GM23338 (cell line): ENCODE measurements at regions not wholly inside any gene's neighbourhood (a gene's known extent, or its start where the extent isn't known, plus 50 kb on each side); places are given as distances from the start of the nearest gene placed in this dataset.

Experiments
- ATAC-seq: fragments of 200-7000 bp; cut with Tn5 transposase; 3 replicates; pipeline ENCODE4 v1.9.1; 2020
- DNase-seq: peaks from one replicate; pipeline ENCODE4 v3.0.0-alpha.2; 2015; ENCODE audit warnings: low spot score
- H2AFZ ChIP-seq: fragments of 200-600 bp; sonication (generic); 2 replicates; pipeline ENCODE4 v1.8.0; 2016; ENCODE audit warnings: antibody characterized with exemption, mild to moderate bottlenecking, moderate library complexity
- H3F3A ChIP-seq: fragments of 200-600 bp; sonication (generic); replicated peaks from 2 replicates; pipeline ENCODE4 v1.8.0; 2017; ENCODE audit warnings: antibody characterized with exemption, mixed run types, low read depth
- H3K27ac ChIP-seq: fragments of 200-600 bp; sonication (generic); 2 replicates; pipeline ENCODE4 v1.6.1; 2016; ENCODE audit warnings: low read depth
- H3K27me3 ChIP-seq: fragments of 200-600 bp; sonication (generic); 2 replicates; pipeline ENCODE4 v1.8.0; 2016; ENCODE audit warnings: mild to moderate bottlenecking, mixed run types, moderate library complexity; ENCODE audit not compliant: insufficient read depth
- H3K36me3 ChIP-seq: fragments of 200-600 bp; sonication (generic); 2 replicates; pipeline ENCODE4 v1.8.0; 2016; ENCODE audit warnings: mild to moderate bottlenecking; ENCODE audit not compliant: insufficient read depth
- H3K4me1 ChIP-seq: fragments of 200-600 bp; sonication (generic); 2 replicates; pipeline ENCODE4 v1.8.0; 2016; ENCODE audit warnings: mild to moderate bottlenecking, moderate library complexity; ENCODE audit not compliant: insufficient read depth
- H3K4me2 ChIP-seq: fragments of 200-600 bp; sonication (generic); 2 replicates; pipeline ENCODE4 v1.7.1; 2017; ENCODE audit warnings: mixed run types
- H3K4me3 ChIP-seq: fragments of 200-600 bp; sonication (generic); 2 replicates; pipeline ENCODE4 v1.6.1; 2016; ENCODE audit warnings: mixed run types
- H3K79me2 ChIP-seq: fragments of 200-600 bp; sonication (generic); replicated peaks from 2 replicates; pipeline ENCODE4 v1.8.0; 2017; ENCODE audit warnings: mild to moderate bottlenecking; ENCODE audit not compliant: insufficient read depth
- H3K9me2 ChIP-seq: fragments of 200-600 bp; sonication (generic); 2 replicates; pipeline ENCODE4 v1.8.0; 2017; ENCODE audit not compliant: insufficient read depth
- H4K20me1 ChIP-seq: fragments of 200-600 bp; sonication (generic); replicated peaks from 2 replicates; pipeline ENCODE4 v1.8.0; 2017; ENCODE audit warnings: mild to moderate bottlenecking; ENCODE audit not compliant: insufficient read depth
- H3K27ac Mint-ChIP-seq: 2 replicates; pipeline ENCODE4 v1.8.0; 2020; ENCODE audit warnings: inconsistent platforms, mild to moderate bottlenecking, moderate library complexity, mixed read lengths
- H3K27me3 Mint-ChIP-seq: 3 replicates; pipeline ENCODE4 v1.8.0; 2022; ENCODE audit warnings: low read depth, mild to moderate bottlenecking, moderate library complexity, mixed read lengths, inconsistent platforms; ENCODE audit not compliant: insufficient read depth, poor library complexity
- H3K36me3 Mint-ChIP-seq: 3 replicates; pipeline ENCODE4 v1.8.0; 2021; ENCODE audit warnings: low read depth, mild to moderate bottlenecking, inconsistent platforms, moderate library complexity, mixed read lengths
- H3K4me1 Mint-ChIP-seq: 3 replicates; pipeline ENCODE4 v1.8.0; 2020; ENCODE audit warnings: mild to moderate bottlenecking, inconsistent platforms, mixed read lengths
- H3K4me3 Mint-ChIP-seq: 3 replicates; pipeline ENCODE4 v1.8.0; 2021; ENCODE audit warnings: moderate library complexity, mild to moderate bottlenecking, inconsistent platforms, mixed read lengths
- H3K9me3 Mint-ChIP-seq: 3 replicates; pipeline ENCODE4 v1.8.0; 2020; ENCODE audit warnings: moderate library complexity, mild to moderate bottlenecking, inconsistent platforms, mixed read lengths
- CREB1 ChIP-seq: fragments of 250-450 bp; sonication (Bioruptor Pico); IDR thresholded peaks from 2 replicates; pipeline ENCODE4 v1.5.0; 2020; ENCODE audit warnings: low read depth, mild to moderate bottlenecking, moderate library complexity
- EZH2 ChIP-seq: fragments of 200-600 bp; sonication (generic); IDR thresholded peaks from one replicate; pipeline ENCODE4 v1.8.0; 2017; ENCODE audit warnings: antibody characterized with exemption, mild to moderate bottlenecking, low read depth; ENCODE audit not compliant: unreplicated experiment
- EZH2phosphoT487 ChIP-seq: fragments of 200-600 bp; sonication (generic); IDR thresholded peaks from one replicate; pipeline ENCODE4 v1.8.1; 2018; ENCODE audit warnings: antibody characterized with exemption; ENCODE audit not compliant: unreplicated experiment
- JUNB ChIP-seq: IDR thresholded peaks from one replicate; pipeline ENCODE4 v1.6.1; 2016; ENCODE audit warnings: antibody characterized with exemption; ENCODE audit not compliant: unreplicated experiment
- NANOG ChIP-seq: IDR thresholded peaks from 2 replicates; pipeline ENCODE4 v1.6.1; 2016; ENCODE audit warnings: antibody characterized with exemption, borderline replicate concordance
- POLR2AphosphoS5 ChIP-seq: IDR thresholded peaks from 2 replicates; pipeline ENCODE4 v1.6.1; 2016; ENCODE audit warnings: antibody characterized with exemption, low read depth
- STAT1 ChIP-seq: IDR thresholded peaks from one replicate; pipeline ENCODE4 v1.6.1; 2016; ENCODE audit warnings: antibody characterized with exemption; ENCODE audit not compliant: unreplicated experiment
- ZNF114 ChIP-seq: fragments of 250-450 bp; sonication (Bioruptor Pico); IDR thresholded peaks from 2 replicates; pipeline ENCODE4 v1.5.0; 2020; ENCODE audit warnings: mild to moderate bottlenecking, moderate library complexity
- ZNF331 ChIP-seq: fragments of 250-450 bp; sonication (Bioruptor Pico); IDR thresholded peaks from 2 replicates; pipeline ENCODE4 v1.5.0; 2020; ENCODE audit warnings: low read depth, mild to moderate bottlenecking, moderate library complexity
- TF ChIP-seq, protein P1 (sequence below): fragments of 250-450 bp; sonication (Bioruptor Pico); IDR thresholded peaks from 2 replicates; pipeline ENCODE4 v1.5.0; 2020; ENCODE audit warnings: mild to moderate bottlenecking, moderate library complexity
- TF ChIP-seq, protein P2 (sequence below), 2 experiments: fragments of 200-600 bp in 1 of 2; sonication (generic) in 1 of 2; conservative IDR thresholded peaks; 2 replicates each; pipeline versions ENCODE4 v1.5.1 to v1.6.1; 2016 to 2017; ENCODE audit warnings: antibody characterized with exemption in 2 of 2, low read depth in 2 of 2, mild to moderate bottlenecking in 2 of 2, moderate library complexity in 1 of 2
- TF ChIP-seq, protein P3 (sequence below): IDR thresholded peaks from one replicate; pipeline ENCODE4 v1.6.1; 2018; ENCODE audit warnings: antibody characterized with exemption; ENCODE audit not compliant: unreplicated experiment

DNA sequence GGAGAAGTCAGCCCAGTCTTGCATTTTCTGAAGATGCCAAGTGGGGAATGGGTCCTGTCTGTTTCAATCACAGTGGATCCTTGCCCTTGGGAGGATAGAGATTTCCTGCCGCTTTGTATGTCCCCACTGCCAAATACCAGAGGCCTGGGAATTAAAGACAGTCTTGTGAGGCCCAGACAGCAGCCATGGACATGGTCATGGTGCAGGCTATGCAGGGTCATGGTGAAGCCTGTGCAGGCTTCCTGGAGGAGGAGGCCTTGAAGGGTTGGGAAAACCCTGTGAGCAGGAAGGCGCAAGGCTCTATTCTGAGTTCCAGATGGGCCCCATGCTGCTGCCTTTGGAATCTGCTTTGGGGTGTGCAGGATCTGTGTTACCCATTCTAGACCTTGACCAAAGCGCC, 57.3 kb upstream of the PITX1 start:
- Histone ChIP-seq H2AFZ (no peak overlapping the region), H3K79me2 (no peaks in the 10 kb centered on the region), H3K4me3 (no peak overlapping the region), H3K36me3 (no peaks in the 10 kb centered on the region), H3K27me3 (no peaks in the 10 kb centered on the region), H3K9me2 (no peaks in the 10 kb centered on the region), H3K4me2 (no peak overlapping the region), H3F3A (no peaks in the 10 kb centered on the region), H4K20me1 (no peaks in the 10 kb centered on the region), H3K4me1 (no peaks in the 10 kb centered on the region), H3K27ac (no peak overlapping the region)
- Mint-ChIP-seq H3K4me3 (no peak overlapping the region), H3K27me3 (peaks cover 3% of the 10 kb centered on the region), H3K36me3 (no peaks in the 10 kb centered on the region), H3K27ac (no peak overlapping the region), H3K9me3 (no peaks in the 10 kb centered on the region; the same call in 2 of the 3 replicates), H3K4me1 (peaks cover 3% of the 10 kb centered on the region; the same call in 1 of the 3 replicates)
- DNase-seq (no peak), ATAC-seq (no peak)
- no peak for TF ChIP-seq NANOG
- TF ChIP-seq POLR2AphosphoS5 = no peak
- TF ChIP-seq EZH2phosphoT487 = no peak
- TF ChIP-seq, protein P1, sequence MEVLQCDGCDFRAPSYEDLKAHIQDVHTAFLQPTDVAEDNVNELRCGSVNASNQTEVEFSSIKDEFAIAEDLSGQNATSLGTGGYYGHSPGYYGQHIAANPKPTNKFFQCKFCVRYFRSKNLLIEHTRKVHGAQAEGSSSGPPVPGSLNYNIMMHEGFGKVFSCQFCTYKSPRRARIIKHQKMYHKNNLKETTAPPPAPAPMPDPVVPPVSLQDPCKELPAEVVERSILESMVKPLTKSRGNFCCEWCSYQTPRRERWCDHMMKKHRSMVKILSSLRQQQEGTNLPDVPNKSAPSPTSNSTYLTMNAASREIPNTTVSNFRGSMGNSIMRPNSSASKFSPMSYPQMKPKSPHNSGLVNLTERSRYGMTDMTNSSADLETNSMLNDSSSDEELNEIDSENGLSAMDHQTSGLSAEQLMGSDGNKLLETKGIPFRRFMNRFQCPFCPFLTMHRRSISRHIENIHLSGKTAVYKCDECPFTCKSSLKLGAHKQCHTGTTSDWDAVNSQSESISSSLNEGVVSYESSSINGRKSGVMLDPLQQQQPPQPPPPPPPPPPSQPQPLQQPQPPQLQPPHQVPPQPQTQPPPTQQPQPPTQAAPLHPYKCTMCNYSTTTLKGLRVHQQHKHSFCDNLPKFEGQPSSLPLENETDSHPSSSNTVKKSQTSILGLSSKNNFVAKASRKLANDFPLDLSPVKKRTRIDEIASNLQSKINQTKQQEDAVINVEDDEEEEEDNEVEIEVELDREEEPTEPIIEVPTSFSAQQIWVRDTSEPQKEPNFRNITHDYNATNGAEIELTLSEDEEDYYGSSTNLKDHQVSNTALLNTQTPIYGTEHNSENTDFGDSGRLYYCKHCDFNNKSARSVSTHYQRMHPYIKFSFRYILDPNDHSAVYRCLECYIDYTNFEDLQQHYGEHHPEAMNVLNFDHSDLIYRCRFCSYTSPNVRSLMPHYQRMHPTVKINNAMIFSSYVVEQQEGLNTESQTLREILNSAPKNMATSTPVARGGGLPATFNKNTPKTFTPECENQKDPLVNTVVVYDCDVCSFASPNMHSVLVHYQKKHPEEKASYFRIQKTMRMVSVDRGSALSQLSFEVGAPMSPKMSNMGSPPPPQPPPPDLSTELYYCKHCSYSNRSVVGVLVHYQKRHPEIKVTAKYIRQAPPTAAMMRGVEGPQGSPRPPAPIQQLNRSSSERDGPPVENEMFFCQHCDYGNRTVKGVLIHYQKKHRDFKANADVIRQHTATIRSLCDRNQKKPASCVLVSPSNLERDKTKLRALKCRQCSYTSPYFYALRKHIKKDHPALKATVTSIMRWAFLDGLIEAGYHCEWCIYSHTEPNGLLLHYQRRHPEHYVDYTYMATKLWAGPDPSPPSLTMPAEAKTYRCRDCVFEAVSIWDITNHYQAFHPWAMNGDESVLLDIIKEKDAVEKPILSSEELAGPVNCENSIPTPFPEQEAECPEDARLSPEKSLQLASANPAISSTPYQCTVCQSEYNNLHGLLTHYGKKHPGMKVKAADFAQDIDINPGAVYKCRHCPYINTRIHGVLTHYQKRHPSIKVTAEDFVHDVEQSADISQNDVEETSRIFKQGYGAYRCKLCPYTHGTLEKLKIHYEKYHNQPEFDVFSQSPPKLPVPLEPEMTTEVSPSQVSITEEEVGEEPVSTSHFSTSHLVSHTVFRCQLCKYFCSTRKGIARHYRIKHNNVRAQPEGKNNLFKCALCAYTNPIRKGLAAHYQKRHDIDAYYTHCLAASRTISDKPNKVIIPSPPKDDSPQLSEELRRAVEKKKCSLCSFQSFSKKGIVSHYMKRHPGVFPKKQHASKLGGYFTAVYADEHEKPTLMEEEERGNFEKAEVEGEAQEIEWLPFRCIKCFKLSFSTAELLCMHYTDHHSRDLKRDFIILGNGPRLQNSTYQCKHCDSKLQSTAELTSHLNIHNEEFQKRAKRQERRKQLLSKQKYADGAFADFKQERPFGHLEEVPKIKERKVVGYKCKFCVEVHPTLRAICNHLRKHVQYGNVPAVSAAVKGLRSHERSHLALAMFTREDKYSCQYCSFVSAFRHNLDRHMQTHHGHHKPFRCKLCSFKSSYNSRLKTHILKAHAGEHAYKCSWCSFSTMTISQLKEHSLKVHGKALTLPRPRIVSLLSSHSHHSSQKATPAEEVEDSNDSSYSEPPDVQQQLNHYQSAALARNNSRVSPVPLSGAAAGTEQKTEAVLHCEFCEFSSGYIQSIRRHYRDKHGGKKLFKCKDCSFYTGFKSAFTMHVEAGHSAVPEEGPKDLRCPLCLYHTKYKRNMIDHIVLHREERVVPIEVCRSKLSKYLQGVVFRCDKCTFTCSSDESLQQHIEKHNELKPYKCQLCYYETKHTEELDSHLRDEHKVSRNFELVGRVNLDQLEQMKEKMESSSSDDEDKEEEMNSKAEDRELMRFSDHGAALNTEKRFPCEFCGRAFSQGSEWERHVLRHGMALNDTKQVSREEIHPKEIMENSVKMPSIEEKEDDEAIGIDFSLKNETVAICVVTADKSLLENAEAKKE (CRISPR knock-in tag) = no peak

DNA sequence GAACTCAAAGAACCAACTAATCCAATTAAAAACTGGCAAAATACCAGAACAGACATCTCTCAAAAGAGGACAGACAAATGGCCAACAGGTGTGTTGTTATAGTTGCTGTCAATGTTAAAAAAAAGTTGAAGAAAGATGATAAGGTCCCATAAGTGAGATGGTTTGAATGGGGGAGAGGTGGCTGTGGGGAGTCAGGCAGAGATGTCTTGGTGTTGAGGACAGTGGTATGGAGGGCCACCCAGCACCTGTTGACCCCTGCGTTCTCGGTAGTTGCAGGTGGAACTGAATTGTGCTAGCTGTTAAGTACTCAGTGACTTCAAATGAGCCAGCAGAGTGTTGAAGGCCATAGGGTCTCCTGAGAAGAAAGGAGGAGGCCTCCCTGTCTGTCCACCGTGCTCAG, 55.9 kb upstream of the PITX1 start:
- H3K27me3 Mint-ChIP-seq = peaks cover 3% of the 10 kb centered on the region
- H3K27me3 ChIP-seq = no peaks in the 10 kb centered on the region
- TF ChIP-seq EZH2 = no peak
- TF ChIP-seq, protein P2, sequence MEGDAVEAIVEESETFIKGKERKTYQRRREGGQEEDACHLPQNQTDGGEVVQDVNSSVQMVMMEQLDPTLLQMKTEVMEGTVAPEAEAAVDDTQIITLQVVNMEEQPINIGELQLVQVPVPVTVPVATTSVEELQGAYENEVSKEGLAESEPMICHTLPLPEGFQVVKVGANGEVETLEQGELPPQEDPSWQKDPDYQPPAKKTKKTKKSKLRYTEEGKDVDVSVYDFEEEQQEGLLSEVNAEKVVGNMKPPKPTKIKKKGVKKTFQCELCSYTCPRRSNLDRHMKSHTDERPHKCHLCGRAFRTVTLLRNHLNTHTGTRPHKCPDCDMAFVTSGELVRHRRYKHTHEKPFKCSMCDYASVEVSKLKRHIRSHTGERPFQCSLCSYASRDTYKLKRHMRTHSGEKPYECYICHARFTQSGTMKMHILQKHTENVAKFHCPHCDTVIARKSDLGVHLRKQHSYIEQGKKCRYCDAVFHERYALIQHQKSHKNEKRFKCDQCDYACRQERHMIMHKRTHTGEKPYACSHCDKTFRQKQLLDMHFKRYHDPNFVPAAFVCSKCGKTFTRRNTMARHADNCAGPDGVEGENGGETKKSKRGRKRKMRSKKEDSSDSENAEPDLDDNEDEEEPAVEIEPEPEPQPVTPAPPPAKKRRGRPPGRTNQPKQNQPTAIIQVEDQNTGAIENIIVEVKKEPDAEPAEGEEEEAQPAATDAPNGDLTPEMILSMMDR (conservative IDR thresholded peaks at IDR 0.05; ENCODE audit: low read depth in 2 of 2) = no peak
- TF ChIP-seq ZNF331 (CRISPR knock-in tag) = no peak
- TF ChIP-seq NANOG = no peak
- TF ChIP-seq JUNB = no peak
- TF ChIP-seq STAT1 = no peak
- TF ChIP-seq EZH2phosphoT487 = no peak
- TF ChIP-seq, protein P3, sequence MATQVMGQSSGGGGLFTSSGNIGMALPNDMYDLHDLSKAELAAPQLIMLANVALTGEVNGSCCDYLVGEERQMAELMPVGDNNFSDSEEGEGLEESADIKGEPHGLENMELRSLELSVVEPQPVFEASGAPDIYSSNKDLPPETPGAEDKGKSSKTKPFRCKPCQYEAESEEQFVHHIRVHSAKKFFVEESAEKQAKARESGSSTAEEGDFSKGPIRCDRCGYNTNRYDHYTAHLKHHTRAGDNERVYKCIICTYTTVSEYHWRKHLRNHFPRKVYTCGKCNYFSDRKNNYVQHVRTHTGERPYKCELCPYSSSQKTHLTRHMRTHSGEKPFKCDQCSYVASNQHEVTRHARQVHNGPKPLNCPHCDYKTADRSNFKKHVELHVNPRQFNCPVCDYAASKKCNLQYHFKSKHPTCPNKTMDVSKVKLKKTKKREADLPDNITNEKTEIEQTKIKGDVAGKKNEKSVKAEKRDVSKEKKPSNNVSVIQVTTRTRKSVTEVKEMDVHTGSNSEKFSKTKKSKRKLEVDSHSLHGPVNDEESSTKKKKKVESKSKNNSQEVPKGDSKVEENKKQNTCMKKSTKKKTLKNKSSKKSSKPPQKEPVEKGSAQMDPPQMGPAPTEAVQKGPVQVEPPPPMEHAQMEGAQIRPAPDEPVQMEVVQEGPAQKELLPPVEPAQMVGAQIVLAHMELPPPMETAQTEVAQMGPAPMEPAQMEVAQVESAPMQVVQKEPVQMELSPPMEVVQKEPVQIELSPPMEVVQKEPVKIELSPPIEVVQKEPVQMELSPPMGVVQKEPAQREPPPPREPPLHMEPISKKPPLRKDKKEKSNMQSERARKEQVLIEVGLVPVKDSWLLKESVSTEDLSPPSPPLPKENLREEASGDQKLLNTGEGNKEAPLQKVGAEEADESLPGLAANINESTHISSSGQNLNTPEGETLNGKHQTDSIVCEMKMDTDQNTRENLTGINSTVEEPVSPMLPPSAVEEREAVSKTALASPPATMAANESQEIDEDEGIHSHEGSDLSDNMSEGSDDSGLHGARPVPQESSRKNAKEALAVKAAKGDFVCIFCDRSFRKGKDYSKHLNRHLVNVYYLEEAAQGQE = no peak
- TF ChIP-seq ZNF114 = no peak
- TF ChIP-seq CREB1 (CRISPR knock-in tag) = no peak

More for the DNA sequence above, 55.9 kb upstream of the PITX1 start:
- H3K9me3 Mint-ChIP-seq = no peaks in the 10 kb centered on the region; the same call in 2 of the 3 replicates
- H3K79me2 ChIP-seq = no peaks in the 10 kb centered on the region
- no peak overlapping the region for H2AFZ ChIP-seq
- DNase-seq (no peak), ATAC-seq (no peak)
- H3K36me3 ChIP-seq = no peaks in the 10 kb centered on the region
- no peaks in the 10 kb centered on the region for H4K20me1 ChIP-seq
- no peaks in the 10 kb centered on the region for H3K36me3 Mint-ChIP-seq
- H3K9me2 ChIP-seq = no peaks in the 10 kb centered on the region
- H3K4me1 ChIP-seq = no peaks in the 10 kb centered on the region
- H3K4me1 Mint-ChIP-seq = peaks cover 3% of the 10 kb centered on the region; the same call in 1 of the 3 replicates
- no peak overlapping the region for H3K4me2 ChIP-seq
- no peaks in the 10 kb centered on the region for H3F3A ChIP-seq
- no peak overlapping the region for H3K27ac Mint-ChIP-seq
- no peak overlapping the region for H3K4me3 ChIP-seq
- H3K4me3 Mint-ChIP-seq = no peak overlapping the region
- H3K27ac ChIP-seq = no peak overlapping the region
